Activated CD4-positive, alpha-beta T cell treated with anti-CD3 and anti-CD28 coated beads for 24 hours (primary cell): ENCODE measurements at regions not wholly inside any gene's neighbourhood (a gene's known extent, or its start where the extent isn't known, plus 50 kb on each side); places are given as distances from the start of the nearest gene placed in this dataset.
"Not testable (repeated sequence)": the region's sequence is repeated elsewhere in the genome, so short reads cannot be mapped to it uniquely, and the experiment has no call there.

Source experiments
- DNase-seq, 2 donors: peaks; one replicate each; pipeline ENCODE4 v3.0.0-alpha.2; 2020; ENCODE audit warnings: low read depth in 2 of 2

DNA sequence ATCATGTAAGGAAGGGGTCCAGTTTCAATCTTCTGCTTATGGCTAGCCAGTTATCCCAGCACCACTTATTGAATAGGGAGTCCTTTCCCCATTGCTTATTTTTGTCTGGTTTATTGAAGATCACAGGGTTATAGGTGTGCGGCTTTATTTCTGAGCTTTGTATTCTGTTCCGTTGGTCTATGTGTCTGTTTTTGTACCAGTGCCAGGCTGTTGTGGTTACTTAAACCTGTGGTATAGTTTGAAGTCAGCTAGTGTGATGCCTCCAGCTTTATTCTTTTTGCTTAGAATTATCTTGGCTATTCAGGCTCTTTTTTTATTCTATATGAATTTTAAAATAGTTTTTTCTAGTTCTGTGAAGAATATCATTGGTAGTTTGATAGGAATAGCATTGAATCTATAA lies 234.6 kb upstream of the CASK start:
- DNase-seq, result not testable (repeated sequence)

DNA sequence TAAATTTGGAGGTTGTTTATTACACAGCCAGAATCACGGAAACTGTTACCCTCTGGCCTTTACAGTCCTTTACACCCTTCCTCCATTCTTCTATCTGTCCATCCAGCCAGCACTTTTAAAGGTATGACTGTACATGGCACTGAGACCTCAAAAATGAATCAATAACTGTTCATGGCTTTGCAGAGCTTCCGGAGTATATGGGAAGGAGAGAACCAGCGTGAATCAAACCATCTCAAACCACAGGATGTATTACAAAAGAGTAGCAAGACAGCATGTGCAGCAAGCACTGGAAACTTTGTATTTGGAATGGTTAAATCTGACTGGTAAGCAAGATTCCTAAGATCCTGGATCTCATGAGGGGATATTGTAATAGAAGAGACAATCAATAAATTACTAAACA lies 228.5 kb upstream of the CASK start:
- DNase-seq, result no peak

DNA sequence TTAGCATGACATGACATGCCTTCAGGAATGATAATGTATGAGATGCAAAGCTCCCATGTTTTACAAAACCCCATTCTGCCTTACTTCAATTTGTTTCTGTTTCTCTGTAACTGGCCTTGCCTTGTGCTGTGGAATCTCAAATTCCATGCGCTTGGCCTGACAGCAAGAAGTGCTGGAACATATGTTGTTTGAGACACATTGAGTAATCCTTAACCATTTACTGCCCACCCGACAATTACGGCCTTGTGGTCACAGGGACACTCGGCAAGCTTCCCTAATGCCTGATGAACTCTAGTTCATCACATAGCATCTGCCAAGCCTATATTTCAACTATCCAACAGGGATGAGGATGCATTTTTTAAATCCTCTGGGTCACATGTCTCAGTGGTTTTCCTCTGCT lies 226.4 kb upstream of the CASK start:
- DNase-seq, result no peak

DNA sequence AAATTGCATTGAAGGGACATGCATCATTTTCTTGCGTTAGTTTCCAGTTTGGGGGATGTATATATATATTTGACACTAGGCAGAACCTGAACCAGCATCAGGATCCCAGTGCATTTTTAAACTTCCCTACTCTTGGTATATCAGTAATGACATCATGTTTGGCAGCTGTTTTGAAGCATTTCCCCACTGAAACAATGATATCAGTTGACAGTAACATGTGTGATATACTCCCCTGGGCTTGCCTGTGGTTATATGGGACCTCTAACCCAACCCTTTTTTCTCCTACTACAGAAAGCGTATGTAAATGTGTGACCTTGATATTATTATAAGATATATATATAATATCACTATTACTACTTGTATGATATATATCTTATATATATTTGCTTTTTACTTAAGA lies 225.9 kb upstream of the CASK start:
- no peak for DNase-seq

DNA sequence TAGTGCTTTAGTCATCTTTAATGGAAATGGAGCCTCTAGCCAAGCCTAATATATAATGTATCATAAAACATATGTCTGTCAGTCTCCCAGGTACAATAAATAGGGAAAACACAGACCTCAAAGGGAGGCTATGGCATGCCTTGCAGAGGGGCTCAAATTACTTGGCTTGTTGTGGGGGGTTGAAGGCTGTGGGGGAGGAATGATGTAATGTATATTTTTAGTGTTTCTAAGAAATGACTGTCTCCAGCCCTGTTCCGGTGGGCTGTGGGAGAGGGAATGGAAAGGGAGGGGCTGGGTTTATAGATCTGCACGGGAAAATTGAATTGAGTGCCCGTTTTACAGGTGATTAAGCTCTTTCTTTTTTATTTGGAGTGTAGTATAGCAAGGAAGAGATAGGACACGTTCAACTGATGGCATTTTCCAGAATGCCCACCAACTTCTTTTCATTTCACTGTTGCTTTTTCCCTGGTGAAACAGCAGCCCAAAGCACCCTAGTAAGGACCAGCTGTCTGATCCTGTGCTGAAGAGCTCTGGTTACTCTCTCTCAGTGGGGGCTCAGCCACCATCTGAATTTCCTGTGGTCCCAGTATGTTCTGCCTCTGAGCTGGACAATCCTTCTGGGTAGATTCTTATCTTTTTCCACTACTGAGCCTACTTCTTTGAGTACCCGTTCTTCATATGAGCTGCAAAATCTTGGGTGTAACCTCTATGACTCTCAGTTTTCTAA lies 220.7 kb upstream of the CASK start:
- no peak for DNase-seq

DNA sequence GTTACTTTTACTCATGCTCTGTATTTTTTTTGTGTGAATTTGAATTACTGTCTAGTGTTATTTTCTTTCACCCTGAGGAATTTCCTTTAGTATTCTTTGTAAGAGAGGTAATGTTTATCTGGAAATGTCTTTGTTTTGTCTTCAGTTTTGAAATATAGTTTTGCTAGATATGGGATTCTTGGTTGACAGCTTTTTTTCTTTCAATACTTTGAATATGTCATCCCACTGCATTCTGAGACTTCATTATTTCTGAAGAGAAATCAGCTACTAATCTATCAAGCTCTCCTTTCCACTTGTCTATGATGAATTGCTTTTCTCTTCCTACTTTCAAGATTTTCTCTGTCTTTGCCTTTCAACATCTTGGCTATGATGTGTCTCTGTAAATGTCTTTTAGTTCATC lies 217.0 kb upstream of the CASK start:
- DNase-seq, result no peak

DNA sequence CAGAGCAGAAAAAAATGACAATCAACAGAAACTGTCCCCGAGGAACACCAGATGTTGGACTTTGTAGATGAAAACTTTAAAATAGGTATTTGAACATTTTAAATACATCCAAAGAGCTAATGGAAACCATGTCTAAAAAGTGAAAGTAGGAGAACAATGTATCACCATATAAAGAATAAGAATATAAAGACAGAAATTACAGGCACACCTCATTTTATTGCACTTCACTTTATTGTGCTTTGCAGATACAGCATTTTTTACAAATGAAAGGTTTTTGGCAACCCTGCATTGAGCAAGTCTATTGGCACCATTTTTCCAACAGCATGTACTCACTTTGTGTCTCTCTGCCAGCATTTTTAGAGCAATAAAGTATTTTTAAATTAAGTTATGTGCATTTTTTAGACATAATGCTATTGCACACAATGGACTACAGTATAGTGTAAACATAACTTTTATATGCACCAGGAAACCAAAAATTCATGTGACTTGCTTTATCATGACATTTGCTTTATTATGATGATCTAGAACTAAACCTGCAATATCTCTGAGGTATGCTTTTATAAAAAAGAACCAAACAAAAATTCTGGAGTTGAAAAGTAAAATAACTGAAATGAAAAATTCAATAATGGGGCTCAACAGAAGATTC lies 212.4 kb upstream of the CASK start:
- DNase-seq, result no peak

DNA sequence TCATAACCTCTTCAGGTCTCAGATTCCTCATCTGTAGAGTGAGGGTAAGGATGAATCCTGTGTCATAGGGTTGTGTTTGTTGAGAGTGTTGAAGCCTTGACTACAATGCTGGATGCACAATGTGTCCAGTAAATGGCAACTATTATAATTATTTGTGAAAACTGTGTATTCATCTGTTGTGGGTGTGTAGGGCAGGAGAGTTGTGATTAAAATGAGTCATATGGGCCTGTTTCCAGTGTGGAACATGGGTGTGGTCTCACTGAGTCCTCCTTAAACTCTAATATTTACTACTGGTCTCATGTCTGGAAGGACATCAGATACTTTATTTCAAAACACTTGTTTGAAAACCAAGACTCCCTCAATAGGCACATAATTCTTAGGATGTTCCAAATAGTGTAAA lies 208.5 kb upstream of the CASK start:
- DNase-seq, result no peak

DNA sequence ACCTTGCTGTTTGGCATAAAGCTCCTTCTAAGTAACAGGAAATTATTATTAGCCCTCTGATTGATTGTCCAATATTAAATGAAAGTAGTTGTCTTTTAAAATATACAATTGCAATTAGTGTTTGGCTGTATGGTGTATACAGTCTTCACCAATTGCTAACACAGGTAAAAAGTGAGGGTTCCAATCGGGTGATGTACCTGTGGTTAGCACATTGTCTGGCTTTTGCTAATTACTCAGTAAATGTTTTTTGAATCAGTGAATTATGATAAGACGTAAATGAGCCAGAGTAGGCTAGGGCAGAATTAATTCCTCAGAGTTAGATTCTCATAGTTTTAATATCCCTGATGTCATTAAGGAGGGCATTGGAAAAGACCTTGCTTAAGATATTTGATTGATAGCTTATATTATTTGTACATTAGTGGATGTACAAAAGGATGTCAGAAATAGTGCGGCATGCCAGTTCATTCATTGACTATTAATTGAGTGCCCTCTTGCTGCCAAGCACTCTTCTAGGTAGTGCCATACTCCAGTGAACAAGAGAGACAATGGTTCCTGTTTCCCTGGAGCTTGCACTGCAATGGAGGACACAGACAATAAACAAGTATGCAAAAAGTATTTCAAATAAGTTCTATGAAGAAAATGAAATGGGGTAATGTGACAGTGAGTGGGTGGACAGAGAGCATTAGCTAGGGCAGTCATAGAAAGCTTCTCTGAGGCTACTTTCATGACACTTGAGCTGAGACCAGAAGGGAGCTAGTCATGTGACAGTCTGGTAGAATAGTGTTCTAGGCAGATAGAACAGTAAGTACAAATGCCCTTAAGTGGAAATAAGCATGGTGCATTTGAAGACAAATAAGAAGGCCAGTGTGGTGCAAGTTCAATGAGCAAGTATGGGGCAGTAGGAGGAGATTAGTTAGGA lies 205.9 kb upstream of the CASK start:
- DNase-seq, result no peak

DNA sequence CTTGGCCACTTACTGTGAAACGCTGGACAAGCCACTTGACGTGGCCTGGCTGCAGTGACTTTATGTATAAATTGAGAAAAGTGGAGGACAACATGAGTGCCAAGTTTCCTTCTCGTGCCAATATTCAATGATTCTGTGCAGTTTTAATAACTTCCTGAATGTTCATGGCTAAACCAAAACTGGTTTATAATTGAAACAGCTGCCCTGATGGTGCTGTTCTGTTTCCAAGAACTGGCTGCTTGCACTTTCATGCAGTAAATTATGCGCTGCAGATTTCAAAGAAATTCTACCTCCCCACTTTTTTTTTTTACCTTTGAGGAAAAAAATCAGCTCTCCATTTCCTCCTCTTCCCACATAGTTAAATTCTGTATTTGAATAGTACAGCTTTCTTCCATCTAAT lies 205.2 kb upstream of the CASK start:
- no peak for DNase-seq

DNA sequence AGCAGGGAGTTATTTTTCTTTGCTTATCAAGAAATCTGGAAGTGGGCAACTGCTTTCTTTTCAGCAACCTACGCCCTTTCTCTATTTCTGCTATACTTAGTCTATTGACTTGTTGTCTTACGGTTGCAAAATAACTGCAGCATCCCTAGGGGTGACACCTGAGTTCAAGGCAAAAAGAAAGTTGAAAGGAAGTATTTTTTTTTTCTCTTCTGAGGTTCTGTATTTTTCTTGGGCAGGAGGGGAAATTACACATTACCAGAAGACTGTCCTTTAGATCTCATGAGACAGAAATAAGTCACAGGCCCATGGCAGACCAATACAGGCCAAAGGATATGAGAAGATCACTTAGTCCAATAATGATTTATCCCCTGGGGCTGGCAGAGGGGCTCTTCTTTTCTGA lies 204.7 kb upstream of the CASK start:
- no peak for DNase-seq

DNA sequence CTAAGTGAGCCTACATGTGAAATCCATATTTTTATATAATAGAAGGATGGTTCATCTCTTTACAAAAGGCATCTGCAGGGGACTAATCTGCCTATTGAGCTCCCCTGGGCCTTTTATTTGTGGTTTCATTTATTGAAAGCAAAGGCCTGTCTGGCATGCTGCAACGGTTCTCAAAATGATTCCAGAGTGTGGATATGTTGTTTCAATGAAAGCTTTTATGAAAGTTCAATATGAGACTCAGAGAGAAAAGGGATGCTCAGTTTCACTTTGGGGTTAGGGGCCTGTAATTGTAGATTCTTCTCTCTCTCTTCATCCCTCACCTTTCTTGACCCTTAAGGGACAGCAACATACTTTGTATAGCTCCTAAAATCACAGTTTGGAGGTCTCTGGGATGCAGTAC lies 204.2 kb upstream of the CASK start:
- no peak for DNase-seq

DNA sequence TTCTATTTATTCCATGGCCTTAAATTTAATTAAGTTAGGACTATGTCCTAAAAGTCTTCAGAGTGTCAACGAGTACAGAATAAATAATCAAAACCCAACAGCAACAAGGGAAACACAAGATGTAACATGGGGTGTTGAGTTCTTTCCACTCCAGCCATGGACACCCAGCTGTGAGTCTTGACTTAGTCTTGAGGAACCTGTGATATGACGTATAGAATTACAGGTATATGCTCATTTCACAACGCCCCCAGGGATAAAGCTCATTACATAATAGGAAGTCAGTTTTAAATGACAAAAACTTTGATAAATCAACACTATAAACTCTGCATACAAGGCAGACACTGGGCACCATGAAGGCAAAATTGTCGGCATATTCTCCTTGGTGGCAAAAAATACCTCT lies 200.0 kb upstream of the CASK start:
- DNase-seq, result no peak

DNA sequence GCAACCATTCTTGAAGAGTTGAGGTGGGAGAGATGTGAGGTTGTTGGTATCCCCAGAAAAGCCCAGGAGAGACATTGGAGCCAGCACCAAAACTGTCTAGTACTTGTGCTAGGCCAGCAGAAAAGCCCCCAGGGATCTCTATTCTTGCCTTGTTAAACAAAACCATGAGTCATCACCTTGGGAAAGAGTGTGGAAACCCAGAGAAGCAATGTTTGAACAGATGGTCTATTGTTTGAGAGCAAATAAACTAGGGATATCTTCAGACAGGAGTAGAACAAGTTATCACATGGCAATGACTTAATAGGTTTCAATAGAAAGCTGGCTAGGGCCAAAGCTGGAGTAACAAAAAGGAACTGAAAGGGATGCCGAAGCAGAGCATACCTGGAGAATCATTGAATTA lies 195.7 kb upstream of the CASK start:
- DNase-seq, result no peak

DNA sequence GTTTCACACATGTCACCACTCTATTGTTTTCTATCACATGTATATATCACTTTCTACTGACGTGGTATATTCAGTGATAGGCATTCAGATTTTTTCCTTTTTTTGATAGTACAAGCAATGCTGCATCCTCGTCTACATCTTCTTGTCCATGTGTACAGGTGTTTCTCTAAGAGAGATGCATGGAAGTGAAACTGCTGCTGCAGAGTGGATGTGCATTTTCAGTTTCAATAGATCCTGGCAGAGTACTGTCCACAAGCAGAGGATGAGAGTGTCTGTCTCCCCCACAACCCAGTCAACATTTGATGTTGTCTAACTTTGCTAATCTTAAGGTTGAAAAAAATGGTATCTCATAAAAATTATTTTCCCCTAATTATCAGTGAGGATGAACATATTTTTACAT lies 194.0 kb upstream of the CASK start:
- DNase-seq, result no peak

DNA sequence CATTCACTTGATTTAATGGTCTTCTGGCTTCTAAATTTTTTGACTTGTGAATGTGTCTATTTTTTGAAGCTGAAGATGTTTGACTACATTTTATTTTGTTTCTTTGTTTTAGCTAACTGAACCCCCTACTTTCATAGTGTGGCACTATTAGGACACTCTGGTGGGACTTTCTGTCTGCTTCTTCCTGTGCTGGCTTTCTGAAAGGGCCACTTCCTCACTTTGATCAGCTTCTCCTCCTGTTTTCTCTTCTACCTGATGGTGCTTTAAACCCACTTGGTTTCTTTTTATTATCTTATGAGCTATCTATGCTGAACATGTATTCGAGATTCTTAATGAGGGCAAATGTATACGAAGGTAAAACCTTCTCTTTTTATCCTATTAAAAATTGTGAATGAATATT lies 186.1 kb upstream of the CASK start:
- DNase-seq, result no peak

DNA sequence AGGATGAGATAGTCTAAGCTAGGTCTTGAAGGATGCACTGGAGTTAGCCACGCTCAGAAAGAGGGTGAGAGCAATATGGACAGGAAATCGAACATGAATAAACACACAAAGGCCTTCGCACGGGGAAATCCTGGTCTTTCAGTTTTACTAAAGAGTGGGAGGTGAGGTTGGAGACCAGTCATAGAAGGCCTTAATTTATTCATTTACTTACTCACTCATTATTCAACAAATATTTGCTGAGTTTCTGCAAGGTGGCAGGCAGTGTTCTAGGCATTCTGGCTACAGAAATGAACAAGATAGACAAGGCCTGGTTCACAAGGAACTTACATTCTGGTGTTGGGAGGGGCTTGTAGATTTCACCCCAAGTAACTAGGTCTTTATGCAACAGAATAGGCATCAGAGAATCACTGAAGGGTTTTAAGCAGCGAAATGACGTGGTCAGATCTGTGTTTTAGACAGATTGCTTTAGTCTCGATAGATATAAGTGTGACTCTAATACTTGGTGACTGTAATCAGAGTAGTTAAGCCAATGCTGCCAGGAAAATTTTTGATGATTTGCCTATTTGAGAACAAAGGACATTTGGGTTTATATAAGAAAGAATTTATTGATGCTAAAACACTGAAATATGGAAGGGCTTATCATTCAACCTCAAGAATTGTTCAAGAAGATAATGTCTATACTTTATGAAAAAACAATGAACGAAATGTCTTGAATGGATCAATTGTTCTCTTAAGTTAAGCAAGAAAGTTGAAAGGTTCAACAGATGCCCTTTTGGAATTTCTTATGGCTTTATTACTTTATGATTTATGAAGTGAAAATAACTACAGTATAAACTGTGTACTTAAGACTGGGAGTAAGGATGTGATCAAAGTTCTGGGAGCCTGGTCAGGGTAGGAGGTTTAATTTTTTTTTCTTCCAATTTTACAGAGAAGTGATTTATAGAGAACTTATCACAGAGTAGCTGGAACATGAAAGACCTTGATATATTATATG lies 184.4 kb upstream of the CASK start:
- DNase-seq, result peak in 1 of 2 donors; percentile 12

DNA sequence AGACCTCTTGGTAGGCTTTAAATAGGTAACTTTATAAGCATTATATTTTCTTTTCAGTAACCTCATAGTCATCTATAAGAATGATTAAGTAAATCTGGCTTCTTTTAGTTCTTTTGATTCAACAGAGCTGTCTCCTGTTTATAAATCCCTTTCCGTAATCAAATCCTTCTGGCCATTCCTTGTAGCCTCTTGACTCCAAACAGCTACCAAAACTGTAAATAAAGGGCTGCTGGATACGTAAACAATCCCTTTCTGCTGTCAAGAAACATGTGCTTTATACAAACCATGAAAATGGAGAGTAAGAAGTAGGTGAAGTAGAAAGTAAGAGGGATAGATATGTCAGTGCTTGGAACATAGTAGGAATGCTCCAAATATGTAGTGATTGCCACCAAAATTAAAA lies 183.2 kb upstream of the CASK start:
- DNase-seq, result no peak

DNA sequence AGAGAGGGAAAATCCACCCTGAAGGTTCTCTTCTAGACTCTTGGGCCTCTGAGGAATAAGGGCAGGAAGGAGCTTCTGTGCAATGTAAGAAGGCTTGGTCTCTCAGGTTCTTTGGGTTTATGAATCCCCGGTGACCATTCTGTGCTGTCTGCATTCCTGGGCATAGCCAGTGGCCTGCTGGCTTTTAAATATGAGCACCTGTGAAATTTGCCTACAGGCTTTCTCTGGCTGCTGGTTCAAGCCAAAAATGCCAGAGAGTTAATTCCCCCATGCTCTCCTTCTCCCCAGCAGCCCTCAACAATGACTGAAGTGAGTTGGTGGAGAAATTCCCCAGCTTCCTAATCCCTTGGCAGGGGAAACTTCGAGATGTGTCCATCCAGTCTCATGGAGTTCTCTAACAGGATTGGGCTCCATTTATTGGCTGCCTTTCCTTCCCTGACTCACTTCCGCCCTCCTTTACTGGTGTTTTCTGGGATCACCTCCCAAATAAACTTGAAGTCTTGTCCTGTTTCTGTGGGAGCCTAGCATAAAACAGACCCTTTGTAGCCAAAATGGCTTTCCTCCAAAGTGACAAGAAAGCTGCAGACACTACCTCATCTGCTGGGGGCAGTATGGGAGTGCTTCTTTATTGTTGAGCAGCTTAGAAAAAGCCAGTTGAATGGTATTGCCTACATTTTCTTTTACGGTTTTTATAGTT lies 179.4 kb upstream of the CASK start:
- DNase-seq, result no peak

DNA sequence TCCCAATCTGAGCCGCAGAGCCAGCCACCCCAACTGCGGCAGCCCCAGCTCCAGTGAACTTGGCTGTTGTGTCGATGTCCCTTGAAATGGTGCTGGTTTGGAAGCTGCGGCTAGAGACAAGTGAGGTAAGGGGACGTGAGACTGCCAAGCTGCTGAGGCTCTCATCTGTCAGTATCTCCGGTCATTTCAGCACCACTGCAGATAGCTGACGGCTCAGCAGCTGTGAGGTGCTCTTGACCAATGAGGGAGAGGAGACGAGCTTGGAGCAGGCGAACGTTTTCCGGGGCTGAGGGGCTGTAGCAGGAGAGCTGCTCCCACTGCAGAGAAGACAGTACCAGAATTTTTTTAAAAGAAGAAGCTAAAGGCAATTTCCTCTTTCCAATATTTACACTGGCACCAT lies 175.5 kb upstream of the CASK start:
- no peak for DNase-seq

DNA sequence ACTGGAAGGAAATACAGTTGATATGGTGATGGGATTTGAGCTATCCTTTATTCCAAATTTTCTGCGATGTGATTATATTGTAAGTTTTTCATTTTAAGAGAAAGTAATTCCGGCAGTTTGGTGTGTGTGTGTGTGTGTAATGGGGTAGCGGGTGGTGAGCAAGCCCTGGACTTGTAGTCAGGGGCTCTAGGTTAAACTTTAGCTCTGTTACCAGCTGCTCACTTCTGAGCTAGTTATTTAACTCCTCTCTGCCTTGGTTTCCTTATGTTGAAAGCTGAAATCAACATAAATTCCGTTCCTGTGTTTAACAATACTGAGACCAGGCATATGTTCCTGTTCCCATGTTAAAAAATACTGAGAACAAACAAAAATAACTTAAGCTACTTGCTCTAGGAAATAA lies 174.1 kb upstream of the CASK start:
- DNase-seq, result no peak
